Activated T-cell treated with anti-CD3 and anti-CD28 coated beads, Interleukin-2, amount 50 U/mL, for 72 hours (primary cell): ENCODE measurements at regions not wholly inside any gene's neighbourhood (a gene's known extent, or its start where the extent isn't known, plus 50 kb on each side); places are given as distances from the start of the nearest gene placed in this dataset.

Experiments
- ATAC-seq, 2 donors: fragments of 150-1000 bp; cut with Tn5 transposase; replicated peaks in 1 of 2; 2 replicates each; pipeline ENCODE4 v1.10.0; 2021; ENCODE audit warnings: moderate library complexity in 2 of 2, mild to moderate bottlenecking in 1 of 2
- DNase-seq, 2 donors: peaks; one replicate each; pipeline ENCODE4 v3.0.0; 2021 to 2022; ENCODE audit warnings: mixed read lengths in 1 of 2
- H3K27ac Mint-ChIP-seq: one replicate; pipeline ENCODE4 v1.8.0; 2022; ENCODE audit warnings: mild to moderate bottlenecking, moderate library complexity, mixed read lengths
- H3K27me3 Mint-ChIP-seq: one replicate; pipeline ENCODE4 v1.8.0; 2022; ENCODE audit warnings: low read depth, mixed read lengths
- H3K36me3 Mint-ChIP-seq, 2 donors: one replicate each; pipeline ENCODE4 v1.8.0; 2022; ENCODE audit warnings: mixed read lengths in 2 of 2, mild to moderate bottlenecking in 1 of 2; ENCODE audit not compliant: insufficient read depth in 2 of 2
- H3K4me1 Mint-ChIP-seq: one replicate; pipeline ENCODE4 v1.8.0; 2022; ENCODE audit warnings: low read depth, mixed read lengths
- H3K4me3 Mint-ChIP-seq, 2 donors: one replicate each; pipeline ENCODE4 v1.8.0; 2022; ENCODE audit warnings: mild to moderate bottlenecking in 2 of 2, mixed read lengths in 2 of 2, moderate library complexity in 2 of 2
- H3K9me3 Mint-ChIP-seq, 2 donors: one replicate each; pipeline ENCODE4 v1.8.0; 2022; ENCODE audit warnings: mixed read lengths in 2 of 2

DNA sequence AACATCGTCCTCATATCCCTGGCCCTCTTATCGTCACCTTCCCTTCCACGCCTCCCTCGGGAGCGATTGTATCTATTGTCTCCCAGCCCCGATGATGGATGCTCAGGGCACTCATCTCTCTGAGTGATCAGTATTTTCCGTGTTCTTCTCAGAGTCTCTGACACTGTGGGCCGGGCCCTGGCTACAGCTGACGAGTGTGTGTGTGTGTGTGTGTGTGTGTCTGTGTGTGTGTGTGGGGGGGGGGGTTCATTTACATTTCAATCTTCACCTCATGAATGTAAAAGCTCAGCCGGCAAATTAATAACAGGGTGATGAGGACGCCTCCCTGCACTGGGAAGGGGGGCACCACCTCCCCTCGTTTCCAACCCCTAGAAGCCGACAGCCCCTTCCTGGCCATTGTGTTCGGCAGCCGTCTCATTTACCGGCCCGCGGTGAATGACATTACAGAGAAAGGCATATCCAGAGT, 159.5 kb downstream of the SHOX start:
- Mint-ChIP-seq H3K4me1 (no peaks in the 10 kb centered on the region), H3K4me3 (no peak overlapping the region), H3K27ac (no peak overlapping the region), H3K27me3 (peaks cover 22% of the 10 kb centered on the region), H3K9me3 (peaks cover 0 to 1% of the 10 kb centered on the region in 2 donors), H3K36me3 (peaks cover 0 to under 1% of the 10 kb centered on the region in 2 donors)
- DNase-seq (no peak), ATAC-seq (no peak)

DNA sequence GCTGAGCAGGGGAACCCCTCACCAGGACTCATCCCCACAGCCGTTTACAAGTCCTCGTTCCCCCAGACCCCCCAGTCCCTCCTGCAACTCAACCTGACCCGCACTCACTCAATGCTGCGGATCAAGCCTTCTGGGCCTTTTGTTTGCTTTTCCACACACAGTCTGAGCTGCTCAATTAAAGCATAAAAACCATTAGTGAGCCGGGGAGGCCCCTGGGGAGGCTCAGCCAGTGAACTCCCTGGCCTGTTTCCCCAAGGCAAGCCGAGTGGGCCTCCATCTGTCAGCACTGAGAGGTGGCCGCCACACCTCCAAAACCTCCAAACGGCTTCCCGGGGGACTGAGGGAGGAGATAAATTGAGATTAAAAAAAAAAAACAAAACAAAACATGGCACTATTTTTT, 158.5 kb downstream of the SHOX start:
- H3K36me3 Mint-ChIP-seq = peaks cover 0 to 1% of the 10 kb centered on the region in 2 donors
- no peak overlapping the region for H3K27ac Mint-ChIP-seq
- H3K27me3 Mint-ChIP-seq = peaks cover 22% of the 10 kb centered on the region
- no peaks in the 10 kb centered on the region for H3K4me1 Mint-ChIP-seq
- H3K9me3 Mint-ChIP-seq = peaks cover 0 to 4% of the 10 kb centered on the region in 2 donors
- ATAC-seq (no peak), DNase-seq (no peak)
- H3K4me3 Mint-ChIP-seq = no peak overlapping the region

DNA sequence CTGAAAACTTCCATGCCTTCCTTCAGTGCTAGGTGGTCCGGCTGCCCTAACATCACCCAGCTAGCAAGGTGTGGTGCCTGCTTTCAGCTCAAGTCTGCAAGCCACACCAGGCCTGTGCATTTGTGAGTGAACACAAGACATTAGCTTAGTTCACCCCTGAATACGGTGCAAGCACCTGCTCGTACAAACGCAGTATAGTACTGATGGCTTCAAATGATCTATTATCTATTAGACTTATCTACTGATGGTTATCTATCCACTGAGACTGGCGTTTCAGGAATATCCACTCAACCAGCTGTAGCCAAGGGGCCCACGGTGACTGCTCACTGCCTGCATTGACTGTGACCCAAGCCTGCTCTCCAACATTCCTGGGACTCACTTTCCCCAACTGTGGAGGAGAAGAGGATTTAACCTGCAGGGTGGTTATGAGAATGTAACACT, 155.9 kb downstream of the SHOX start:
- no peak for ATAC-seq
- Mint-ChIP-seq H3K4me3 (no peak overlapping the region), H3K27ac (no peak overlapping the region), H3K4me1 (no peaks in the 10 kb centered on the region), H3K36me3 (peaks cover 0 to 1% of the 10 kb centered on the region in 2 donors), H3K27me3 (peaks cover 17% of the 10 kb centered on the region), H3K9me3 (peaks cover 0 to 4% of the 10 kb centered on the region in 2 donors)
- no peak for DNase-seq

DNA sequence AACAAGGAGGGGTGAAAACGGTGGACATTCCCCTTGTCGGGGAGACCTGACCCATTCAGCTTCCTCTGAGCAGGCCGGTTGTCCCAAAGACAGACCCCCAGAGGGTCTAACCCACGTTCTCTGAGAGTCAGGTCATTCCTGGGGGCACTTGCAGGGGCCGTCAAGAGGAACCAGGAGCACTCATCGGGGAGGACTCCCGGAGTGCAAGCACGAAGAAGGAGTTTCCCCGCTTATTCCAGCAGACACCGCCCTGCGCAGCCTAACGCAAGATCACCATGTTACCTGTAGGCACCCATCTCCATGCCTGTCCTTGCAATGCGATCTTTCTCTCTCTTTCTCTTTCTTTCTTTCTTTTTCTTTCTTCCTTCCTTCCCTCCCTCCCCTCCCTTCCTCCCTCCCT, 154.2 kb downstream of the SHOX start:
- Mint-ChIP-seq H3K9me3 (peaks cover 0 to 4% of the 10 kb centered on the region in 2 donors), H3K4me3 (no peak overlapping the region), H3K4me1 (no peaks in the 10 kb centered on the region), H3K27ac (no peak overlapping the region), H3K36me3 (peaks cover 0 to 1% of the 10 kb centered on the region in 2 donors), H3K27me3 (peaks cover 6% of the 10 kb centered on the region)
- ATAC-seq = no peak
- DNase-seq = no peak

DNA sequence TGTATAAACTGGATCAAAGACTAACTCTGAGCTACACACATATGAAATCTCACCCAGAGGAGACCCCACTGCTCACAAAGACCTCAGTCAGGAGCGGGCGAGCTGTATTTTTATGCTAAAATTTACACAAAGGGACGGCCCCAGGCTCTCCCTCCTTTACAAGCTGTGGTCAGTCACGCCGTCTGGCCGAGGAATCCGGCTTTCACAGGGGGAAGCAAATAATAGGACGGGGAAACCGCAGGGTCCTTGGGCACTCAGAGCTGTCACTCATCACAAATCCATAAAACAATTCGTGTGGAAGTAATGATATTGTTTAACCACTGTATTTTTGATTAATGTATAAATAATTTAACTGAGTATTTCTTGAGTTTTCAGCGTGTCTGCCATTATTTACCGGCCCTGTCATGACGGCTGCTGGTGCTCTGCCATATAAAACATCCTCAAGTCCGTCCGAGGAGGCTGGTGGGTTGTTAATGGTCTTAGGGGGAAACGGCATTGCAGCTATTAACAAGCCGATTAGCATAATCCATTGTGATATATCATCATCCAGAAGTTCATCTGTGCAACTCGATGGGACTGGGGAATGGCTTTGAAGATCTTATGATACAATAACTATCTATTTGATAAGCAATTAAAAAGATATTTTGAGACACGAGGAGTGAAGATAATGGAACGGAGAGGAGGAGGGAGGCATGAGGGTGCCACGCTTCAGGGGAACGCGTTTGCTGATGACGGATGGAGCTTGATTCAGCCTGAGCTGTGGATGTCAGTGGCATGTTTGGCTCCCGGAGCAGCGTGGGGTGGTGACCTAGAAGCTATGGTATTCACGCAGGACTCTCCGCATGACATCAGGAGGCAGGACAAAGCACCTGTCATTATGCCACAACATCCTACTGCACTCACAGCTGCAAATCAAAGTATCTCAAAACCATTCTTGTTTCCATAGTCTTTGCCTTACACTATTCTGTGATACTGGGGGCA, 150.9 kb downstream of the SHOX start:
- Mint-ChIP-seq H3K27me3 (no peaks in the 10 kb centered on the region), H3K36me3 (peaks cover 0 to 1% of the 10 kb centered on the region in 2 donors), H3K9me3 (peaks cover 2 to 4% of the 10 kb centered on the region in 2 donors), H3K4me1 (no peaks in the 10 kb centered on the region), H3K27ac (no peak overlapping the region), H3K4me3 (no peak overlapping the region)
- ATAC-seq (no peak), DNase-seq (no peak)

DNA sequence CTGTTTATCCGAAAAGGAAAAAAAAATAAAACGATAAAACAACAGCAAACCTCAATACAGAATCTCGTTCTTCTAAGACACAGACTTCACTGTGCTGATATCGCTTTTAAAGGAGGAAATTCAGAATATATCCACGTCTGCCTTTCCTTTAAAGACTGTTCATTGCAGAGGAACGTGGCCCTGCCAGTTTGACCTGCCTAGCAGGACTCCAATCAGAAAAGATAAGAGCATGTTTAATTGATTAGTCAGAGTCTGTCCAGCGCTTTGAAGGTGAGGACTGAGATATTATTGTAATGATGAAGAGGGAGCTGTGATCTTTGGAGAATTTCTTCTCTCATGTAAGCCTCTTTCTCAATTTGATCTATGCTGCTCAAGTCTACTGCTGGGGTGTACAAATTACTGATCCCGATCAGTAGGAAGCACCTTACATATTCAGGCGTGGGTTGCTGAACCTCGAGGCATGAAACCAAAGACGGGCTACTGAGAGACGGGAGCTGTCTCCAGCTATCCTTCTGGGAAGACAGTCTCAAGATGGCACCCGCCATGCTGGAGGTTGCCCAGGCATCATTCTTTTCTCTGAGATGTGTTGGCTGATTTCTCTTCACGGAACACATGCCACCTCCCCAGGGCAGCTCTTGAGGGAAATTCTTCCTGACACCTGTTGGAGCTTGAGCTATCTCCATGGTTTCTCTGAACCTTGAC, 146.1 kb downstream of the SHOX start:
- DNase-seq = no peak
- Mint-ChIP-seq H3K4me1 (no peaks in the 10 kb centered on the region), H3K9me3 (peaks cover 2% of the 10 kb centered on the region in 2 donors), H3K4me3 (no peak overlapping the region), H3K27me3 (no peaks in the 10 kb centered on the region), H3K27ac (no peak overlapping the region), H3K36me3 (no peaks in the 10 kb centered on the region)
- ATAC-seq = no peak

DNA sequence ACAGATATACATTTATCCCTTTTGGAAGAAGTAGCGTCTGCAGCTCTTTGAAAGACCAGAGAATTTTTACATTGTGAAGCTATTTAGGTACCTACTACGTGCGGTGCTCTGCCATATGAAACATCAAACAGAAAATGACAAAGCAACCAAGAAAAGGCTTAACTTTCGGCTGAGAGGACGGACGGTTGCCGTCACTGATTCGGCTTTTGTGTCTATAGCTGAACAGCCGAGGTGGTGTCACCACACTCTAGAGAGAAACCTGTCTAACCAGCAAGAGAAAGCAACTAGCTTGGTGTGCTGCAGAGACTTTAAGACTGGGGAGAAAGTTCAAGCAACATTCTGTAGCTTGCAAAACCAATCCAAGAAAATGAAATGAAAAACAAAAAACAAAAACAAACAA, 145.5 kb downstream of the SHOX start:
- H3K9me3 Mint-ChIP-seq = peaks cover 2 to 5% of the 10 kb centered on the region in 2 donors
- no peaks in the 10 kb centered on the region for H3K36me3 Mint-ChIP-seq
- no peak for DNase-seq
- no peak for ATAC-seq
- no peaks in the 10 kb centered on the region for H3K4me1 Mint-ChIP-seq
- H3K4me3 Mint-ChIP-seq = no peak overlapping the region
- H3K27me3 Mint-ChIP-seq = no peaks in the 10 kb centered on the region
- H3K27ac Mint-ChIP-seq = no peak overlapping the region

DNA sequence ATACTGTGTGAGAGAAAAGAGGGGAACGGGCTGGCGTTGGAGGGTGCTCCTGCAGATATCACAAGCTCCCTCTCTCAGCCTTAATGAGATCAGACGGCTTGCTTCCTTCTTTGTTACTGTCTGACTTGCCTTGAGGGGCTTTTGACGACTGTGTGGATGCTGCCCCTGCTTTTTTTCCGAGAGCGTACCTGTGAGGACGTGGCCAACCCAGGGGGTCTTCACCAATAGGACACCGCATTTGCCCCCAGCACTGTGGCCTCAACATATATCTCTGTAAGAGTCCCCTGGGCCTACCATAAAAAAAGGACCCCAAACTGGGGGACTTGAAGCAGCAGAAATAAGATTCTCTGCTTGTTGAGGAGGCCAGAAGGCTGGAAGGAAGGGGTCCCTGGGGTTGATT, 143.9 kb downstream of the SHOX start:
- no peaks in the 10 kb centered on the region for H3K4me1 Mint-ChIP-seq
- H3K27ac Mint-ChIP-seq = no peak overlapping the region
- ATAC-seq = no peak
- H3K27me3 Mint-ChIP-seq = no peaks in the 10 kb centered on the region
- DNase-seq = no peak
- no peaks in the 10 kb centered on the region for H3K36me3 Mint-ChIP-seq
- H3K9me3 Mint-ChIP-seq = peaks cover 3 to 6% of the 10 kb centered on the region in 2 donors
- no peak overlapping the region for H3K4me3 Mint-ChIP-seq

DNA sequence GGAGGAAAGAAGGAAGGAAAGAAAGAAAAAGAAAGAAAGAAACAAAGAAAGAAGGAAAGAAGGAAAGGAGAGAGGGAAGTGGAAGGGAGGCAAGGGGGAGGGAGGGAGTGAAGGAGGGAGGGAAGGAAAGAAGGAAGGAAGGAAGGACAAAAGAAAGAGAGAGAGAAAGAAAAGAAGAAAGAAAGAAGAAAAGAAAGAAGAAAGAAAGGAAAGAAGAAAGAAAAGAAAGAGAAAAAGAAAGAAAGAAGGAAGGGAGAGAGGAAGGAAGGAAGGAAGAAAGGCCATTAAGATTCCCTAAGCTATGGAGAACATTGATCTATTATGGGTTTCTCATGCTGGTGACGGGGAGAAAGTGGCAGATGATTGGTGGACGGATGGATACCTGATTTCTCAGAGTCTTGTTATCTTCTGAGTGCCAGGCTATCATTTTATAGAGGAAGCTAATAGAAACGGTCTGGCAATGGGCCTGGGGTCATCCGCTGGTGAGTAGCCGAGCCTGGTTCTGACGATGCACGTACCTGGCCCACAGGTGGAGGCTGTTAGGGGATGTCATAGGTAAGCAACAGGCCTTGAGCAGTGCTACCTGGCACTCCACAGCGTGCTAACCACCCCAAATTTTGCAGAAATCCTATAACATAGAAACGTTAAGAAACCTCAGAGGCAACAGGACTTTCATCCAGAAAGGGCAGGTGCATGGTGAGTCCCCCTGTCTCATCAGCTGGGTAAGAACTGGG, 142.9 kb downstream of the SHOX start:
- Mint-ChIP-seq H3K4me1 (no peaks in the 10 kb centered on the region), H3K27me3 (no peaks in the 10 kb centered on the region), H3K4me3 (no peak overlapping the region), H3K36me3 (peaks cover 0 to 1% of the 10 kb centered on the region in 2 donors), H3K27ac (no peak overlapping the region), H3K9me3 (peaks cover 3 to 4% of the 10 kb centered on the region in 2 donors)
- DNase-seq = no peak
- no peak for ATAC-seq

DNA sequence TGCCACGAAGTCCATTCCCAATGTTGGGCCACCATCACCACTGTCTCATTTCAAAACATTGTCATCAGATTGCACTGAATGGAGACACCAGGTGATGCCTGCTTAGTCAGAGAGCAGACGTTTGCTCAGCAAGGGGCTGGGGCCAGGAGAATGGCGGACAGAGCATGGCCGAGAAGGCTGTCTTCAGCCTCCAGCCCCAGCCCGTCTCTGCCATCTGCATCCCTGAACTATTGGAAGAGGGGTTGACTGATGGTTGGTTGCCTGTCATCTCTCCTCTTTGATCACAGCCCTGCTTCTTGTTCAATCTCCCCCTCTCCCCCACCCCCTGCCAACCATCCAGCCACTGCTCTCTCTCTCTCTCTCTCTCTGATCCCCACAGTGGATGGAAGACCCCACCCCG, 140.9 kb downstream of the SHOX start:
- H3K27ac Mint-ChIP-seq = no peak overlapping the region
- no peaks in the 10 kb centered on the region for H3K27me3 Mint-ChIP-seq
- peaks cover 0 to 3% of the 10 kb centered on the region in 2 donors for H3K36me3 Mint-ChIP-seq
- DNase-seq = no peak
- no peak overlapping the region for H3K4me3 Mint-ChIP-seq
- no peak for ATAC-seq
- no peaks in the 10 kb centered on the region for H3K4me1 Mint-ChIP-seq
- H3K9me3 Mint-ChIP-seq = peaks cover 6 to 8% of the 10 kb centered on the region in 2 donors

DNA sequence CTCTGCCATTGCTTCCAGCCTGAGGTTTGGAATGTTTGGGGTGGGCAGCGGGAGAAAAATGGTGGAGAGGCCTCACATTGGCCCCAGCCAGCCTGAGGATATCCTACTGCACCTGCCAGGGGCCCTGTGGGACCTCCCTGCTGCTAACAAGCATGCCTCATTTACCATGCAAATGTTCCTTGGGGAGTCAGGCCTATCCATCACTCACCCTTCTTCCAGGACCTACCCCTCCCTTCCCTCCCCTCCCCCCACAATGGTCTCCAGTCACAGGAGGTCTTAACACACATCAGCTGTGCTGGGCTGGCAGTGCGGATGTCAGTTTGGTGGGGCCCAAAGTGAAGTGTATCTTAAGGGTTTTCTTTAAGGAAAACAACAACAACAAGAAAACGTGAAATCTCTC, 139.2 kb downstream of the SHOX start:
- no peak overlapping the region for H3K4me3 Mint-ChIP-seq
- H3K27me3 Mint-ChIP-seq = no peaks in the 10 kb centered on the region
- H3K4me1 Mint-ChIP-seq = no peaks in the 10 kb centered on the region
- peaks cover 0 to 3% of the 10 kb centered on the region in 2 donors for H3K36me3 Mint-ChIP-seq
- no peak for DNase-seq
- peaks cover 6 to 8% of the 10 kb centered on the region in 2 donors for H3K9me3 Mint-ChIP-seq
- H3K27ac Mint-ChIP-seq = no peak overlapping the region
- ATAC-seq = no peak

DNA sequence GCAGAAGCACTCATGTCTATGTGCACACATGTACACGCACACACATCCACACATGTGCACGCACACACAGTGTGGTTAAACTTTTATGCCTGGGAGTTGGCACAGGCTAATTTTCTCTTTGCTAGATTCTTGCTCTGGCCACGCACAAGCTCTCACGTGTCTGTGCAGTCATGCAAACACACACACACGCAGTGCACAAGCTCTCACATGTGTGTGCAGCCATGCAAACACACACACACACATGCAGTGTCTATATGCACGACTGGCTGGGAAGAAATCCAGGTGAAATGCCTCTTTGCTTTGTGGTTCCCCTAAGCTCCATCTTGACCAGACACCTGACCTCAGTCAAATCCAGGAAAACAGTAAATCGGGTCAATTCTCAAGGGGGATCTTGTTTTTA, 138.0 kb downstream of the SHOX start:
- peaks cover 6 to 8% of the 10 kb centered on the region in 2 donors for H3K9me3 Mint-ChIP-seq
- no peaks in the 10 kb centered on the region for H3K27me3 Mint-ChIP-seq

DNA sequence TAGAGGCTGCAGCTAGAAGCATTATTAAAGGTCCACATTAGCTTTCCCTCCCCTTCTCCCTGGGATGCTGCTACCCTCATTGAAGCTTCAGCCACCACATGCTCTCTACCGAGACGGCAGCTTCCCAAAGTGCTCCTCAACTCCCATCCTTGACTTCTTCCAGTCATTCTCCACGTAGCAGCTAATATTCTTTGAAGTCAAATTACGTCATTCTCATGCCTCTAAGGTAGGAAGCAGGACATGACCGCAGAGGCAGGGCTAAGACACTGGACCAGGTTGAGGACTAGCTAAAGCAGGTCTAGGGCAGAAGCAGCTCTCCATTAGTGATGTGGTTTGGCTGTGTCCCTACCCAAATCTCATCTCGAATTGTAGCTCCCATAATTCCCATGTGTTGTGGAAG, 128.3 kb downstream of the SHOX start:
- peaks cover 5% of the 10 kb centered on the region for H3K27me3 Mint-ChIP-seq
- ATAC-seq (no peak), DNase-seq (no peak)
- no peaks in the 10 kb centered on the region for H3K36me3 Mint-ChIP-seq
- no peak overlapping the region for H3K27ac Mint-ChIP-seq
- H3K9me3 Mint-ChIP-seq = peaks cover 2 to 7% of the 10 kb centered on the region in 2 donors
- no peak overlapping the region for H3K4me3 Mint-ChIP-seq
- no peaks in the 10 kb centered on the region for H3K4me1 Mint-ChIP-seq

More for the DNA sequence above, 138.0 kb downstream of the SHOX start:
- Mint-ChIP-seq H3K4me3 (no peak overlapping the region), H3K4me1 (no peaks in the 10 kb centered on the region), H3K36me3 (peaks cover 0 to 3% of the 10 kb centered on the region in 2 donors), H3K27ac (no peak overlapping the region)
- DNase-seq (no peak), ATAC-seq (no peak)
